Activated naive CD4-positive, alpha-beta T cell treated with anti-CD3 and anti-CD28 coated beads, Interleukin-2, amount 10 ng/mL, durations not matched to agents 7 days and 5 days (primary cell): ENCODE measurements at regions not wholly inside any gene's neighbourhood (a gene's known extent, or its start where the extent isn't known, plus 50 kb on each side); places are given as distances from the start of the nearest gene placed in this dataset.
A peak's percentile ranks its signal among the peaks of the same experiment; 100 is the strongest.

Experiments
- CTCF ChIA-PET: fragments of 350-600 bp; sonication (Branson Sonifier 250); formaldehyde crosslinking; loops from one replicate; lab custom pipeline; 2021; ENCODE audit warnings: antibody characterized with exemption; lab: Charles Lee
- DNase-seq: peaks from one replicate; pipeline ENCODE4 v3.0.0-alpha.2; 2020
- H3K27ac Mint-ChIP-seq: one replicate; pipeline ENCODE4 v1.8.0; 2021; ENCODE audit warnings: mild to moderate bottlenecking, moderate library complexity, mixed read lengths
- H3K27me3 Mint-ChIP-seq: one replicate; pipeline ENCODE4 v1.8.0; 2021; ENCODE audit warnings: mild to moderate bottlenecking, mixed read lengths
- H3K36me3 Mint-ChIP-seq: one replicate; pipeline ENCODE4 v1.8.0; 2021; ENCODE audit warnings: mixed read lengths
- H3K4me1 Mint-ChIP-seq: one replicate; pipeline ENCODE4 v1.8.0; 2021; ENCODE audit warnings: mixed read lengths
- H3K4me3 Mint-ChIP-seq: one replicate; pipeline ENCODE4 v1.8.0; 2021; ENCODE audit warnings: mild to moderate bottlenecking, moderate library complexity, mixed read lengths
- H3K9me3 Mint-ChIP-seq: one replicate; pipeline ENCODE4 v1.8.0; 2021; ENCODE audit warnings: mixed read lengths

- no peak overlapping the region for H3K4me3 Mint-ChIP-seq
- no peak overlapping the region for H3K27ac Mint-ChIP-seq
- DNase-seq: peak; percentile 66
- CTCF ChIA-PET: no interaction called here
- no peaks in the 10 kb centered on the region for H3K9me3 Mint-ChIP-seq
- peaks cover 58% of the 10 kb centered on the region for H3K27me3 Mint-ChIP-seq
- H3K4me1 Mint-ChIP-seq: peaks cover 20% of the 10 kb centered on the region
- no peaks in the 10 kb centered on the region for H3K36me3 Mint-ChIP-seq
Observed at GRCh38 chr3:44016818-44017217, 224.9 kb upstream of the TOPAZ1 start.

DNA sequence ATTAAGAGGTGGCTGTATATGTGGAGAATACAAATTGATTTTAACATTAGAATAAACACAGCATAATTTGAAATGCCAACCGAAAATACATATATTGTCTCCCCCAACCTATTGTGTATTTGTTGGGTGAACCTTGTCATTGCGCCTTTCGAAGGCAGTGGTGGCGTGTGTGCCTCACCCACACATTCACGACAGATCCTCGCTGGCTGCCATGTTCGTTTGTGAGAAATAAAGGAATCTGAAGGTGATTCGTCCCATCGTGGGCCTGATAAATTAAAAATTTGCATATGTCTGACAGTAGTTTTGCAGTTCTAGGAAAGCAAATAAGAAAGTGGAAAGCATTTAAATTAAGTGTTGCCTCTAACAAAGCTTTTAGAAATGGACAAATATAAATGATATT lies 222.8 kb upstream of the TOPAZ1 start:
- H3K4me3 Mint-ChIP-seq: no peak overlapping the region
- H3K36me3 Mint-ChIP-seq: no peaks in the 10 kb centered on the region
- no peak for DNase-seq
- no peak overlapping the region for H3K27ac Mint-ChIP-seq
- CTCF ChIA-PET: no interaction called here
- H3K9me3 Mint-ChIP-seq: no peaks in the 10 kb centered on the region
- peaks cover 60% of the 10 kb centered on the region for H3K27me3 Mint-ChIP-seq
- H3K4me1 Mint-ChIP-seq: peaks cover 23% of the 10 kb centered on the region

DNA sequence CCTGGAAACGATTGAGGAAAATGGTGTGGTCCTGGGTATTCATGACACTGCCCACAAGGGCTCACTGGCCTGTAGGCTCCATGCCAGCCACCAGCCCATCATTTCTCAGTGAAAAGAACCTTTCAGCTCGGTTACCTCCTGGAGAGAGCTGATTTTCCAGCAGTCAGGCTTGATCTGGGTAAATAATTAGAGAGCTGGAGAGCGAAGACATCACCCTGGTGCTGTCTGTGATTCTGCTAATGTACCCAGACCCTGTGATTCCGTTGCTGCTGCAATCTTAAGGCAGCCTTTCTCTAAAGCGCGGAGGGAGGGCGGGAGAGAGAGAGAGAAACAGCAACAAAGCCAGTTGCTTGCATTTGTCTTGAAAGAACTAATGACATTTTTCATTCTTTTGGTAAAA lies 221.9 kb upstream of the TOPAZ1 start:
- no peak overlapping the region for H3K4me3 Mint-ChIP-seq
- peaks cover 63% of the 10 kb centered on the region for H3K27me3 Mint-ChIP-seq
- peaks cover 23% of the 10 kb centered on the region for H3K4me1 Mint-ChIP-seq
- H3K27ac Mint-ChIP-seq: no peak overlapping the region
- H3K36me3 Mint-ChIP-seq: no peaks in the 10 kb centered on the region
- CTCF ChIA-PET: no interaction called here
- no peak for DNase-seq
- H3K9me3 Mint-ChIP-seq: no peaks in the 10 kb centered on the region

- Mint-ChIP-seq H3K9me3 (no peaks in the 10 kb centered on the region), H3K4me3 (no peak overlapping the region), H3K36me3 (no peaks in the 10 kb centered on the region), H3K4me1 (peaks cover 23% of the 10 kb centered on the region), H3K27me3 (peaks cover 65% of the 10 kb centered on the region), H3K27ac (no peak overlapping the region)
- CTCF ChIA-PET: no interaction called here
- DNase-seq: no peak
Observed at GRCh38 chr3:44020143-44020542, 221.5 kb upstream of the TOPAZ1 start.

DNA sequence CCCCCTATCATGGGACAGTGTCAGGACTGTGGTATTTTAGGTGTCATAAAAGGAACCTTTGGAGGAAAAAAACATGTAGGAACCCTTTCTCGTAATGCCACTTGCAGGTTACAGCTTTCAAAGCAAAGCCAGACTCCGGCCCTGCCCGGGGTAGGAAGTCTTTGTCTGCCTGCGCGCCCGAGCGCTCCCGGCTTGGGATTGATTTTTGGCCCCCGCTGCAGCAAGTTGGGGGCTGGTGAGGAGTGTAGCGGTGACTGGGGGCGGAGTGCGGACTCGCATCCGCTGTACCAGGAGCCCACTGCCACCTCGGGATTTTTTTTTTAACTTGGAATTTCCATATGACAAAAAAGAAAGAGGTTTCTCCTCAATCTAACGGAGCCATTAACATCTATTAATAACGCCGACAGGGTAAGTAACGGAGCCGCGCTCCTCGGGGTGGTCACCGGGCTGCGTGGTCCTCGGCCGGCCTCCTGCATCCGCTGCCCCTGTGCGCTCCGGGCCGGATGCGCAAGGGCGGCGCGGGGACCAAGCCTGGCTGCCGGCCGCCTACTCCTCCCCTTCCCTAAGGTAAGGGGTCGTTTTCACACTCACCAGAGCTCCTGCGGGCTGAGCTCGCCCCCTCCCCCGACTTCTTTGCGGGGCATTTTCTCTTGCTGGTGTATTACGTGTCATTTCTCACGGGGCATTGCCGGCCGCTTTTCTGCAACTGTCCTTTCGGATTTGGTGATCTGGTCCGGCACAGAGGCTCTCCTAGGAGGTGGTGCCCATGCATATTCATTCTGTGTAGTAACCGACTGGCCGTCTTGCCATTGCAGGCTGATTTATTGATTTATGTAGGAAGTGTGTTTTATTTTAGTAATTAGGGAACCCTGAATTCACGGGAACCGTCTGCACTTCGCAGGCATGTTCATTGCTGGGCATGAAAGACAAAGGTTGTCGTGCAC lies 219.8 kb upstream of the TOPAZ1 start:
- peaks cover 12% of the 10 kb centered on the region for H3K4me1 Mint-ChIP-seq
- no peak for DNase-seq
- H3K9me3 Mint-ChIP-seq: no peaks in the 10 kb centered on the region
- no peak overlapping the region for H3K4me3 Mint-ChIP-seq
- no peaks in the 10 kb centered on the region for H3K36me3 Mint-ChIP-seq
- CTCF ChIA-PET: no interaction called here
- peaks cover 70% of the 10 kb centered on the region for H3K27me3 Mint-ChIP-seq
- no peak overlapping the region for H3K27ac Mint-ChIP-seq

DNA sequence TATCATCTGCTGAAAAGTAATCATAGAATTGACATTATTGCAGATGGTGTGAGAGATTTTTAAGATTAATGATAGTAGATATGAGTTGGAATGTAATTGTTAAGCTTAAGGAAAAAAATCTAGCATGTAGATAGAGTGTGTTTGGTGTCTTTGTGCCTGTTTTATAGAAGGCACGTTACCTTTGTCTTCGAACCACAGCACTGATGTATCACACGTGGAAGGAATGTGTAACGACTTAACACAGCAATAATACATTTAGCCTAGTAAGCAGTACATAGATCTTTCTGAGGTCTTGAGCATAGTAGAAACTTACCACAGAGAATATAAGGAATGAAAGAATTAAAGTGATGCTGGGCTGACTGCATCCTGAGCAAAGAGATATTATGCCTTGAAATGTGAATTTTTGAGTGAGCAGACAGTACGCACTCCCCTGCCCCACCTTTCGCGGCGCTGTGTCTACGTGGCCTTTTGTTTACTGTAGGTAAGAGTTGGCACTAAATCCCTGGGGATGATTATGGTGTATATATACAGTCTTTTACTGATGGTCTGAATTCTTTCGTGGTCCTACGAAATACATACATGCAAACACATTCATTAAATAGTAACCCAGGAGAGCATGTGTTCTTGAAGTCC lies 217.6 kb upstream of the TOPAZ1 start:
- Mint-ChIP-seq H3K4me1 (peaks cover 3% of the 10 kb centered on the region), H3K4me3 (no peak overlapping the region), H3K27ac (no peak overlapping the region), H3K27me3 (peaks cover 78% of the 10 kb centered on the region), H3K9me3 (no peaks in the 10 kb centered on the region), H3K36me3 (no peaks in the 10 kb centered on the region)
- no peak for DNase-seq
- CTCF ChIA-PET: no interaction called here

DNA sequence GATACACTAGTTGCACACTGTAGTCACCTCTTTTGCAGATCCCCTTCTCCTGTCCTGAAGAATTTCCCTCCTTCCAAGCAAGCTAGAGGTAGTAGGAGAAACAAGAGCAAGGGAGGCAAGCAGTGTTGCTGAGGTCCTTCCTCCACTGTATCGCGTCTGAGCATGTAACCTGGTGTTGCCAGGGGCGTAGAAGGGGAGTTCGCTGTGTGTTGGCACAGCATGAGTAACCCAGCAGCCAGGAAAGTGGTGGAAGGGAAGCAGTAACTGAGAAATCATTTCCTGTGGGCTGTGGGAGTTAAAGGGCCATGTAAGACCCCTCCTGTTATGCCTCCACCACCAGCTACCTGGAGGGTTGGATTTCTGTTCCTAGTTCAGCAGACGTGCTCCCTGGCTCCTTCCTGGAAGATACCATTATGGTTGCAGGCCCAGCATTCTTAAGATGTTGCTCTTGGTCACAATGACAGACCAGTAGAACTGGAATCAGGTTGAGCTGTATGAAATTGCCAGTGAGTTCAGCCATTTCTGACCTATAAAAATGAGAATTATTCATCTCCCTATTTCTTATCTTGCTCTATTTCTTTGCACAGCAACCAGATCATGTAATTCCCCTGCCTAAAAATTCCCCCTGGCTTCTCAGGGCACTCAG lies 215.3 kb upstream of the TOPAZ1 start:
- Mint-ChIP-seq H3K4me3 (no peak overlapping the region), H3K9me3 (no peaks in the 10 kb centered on the region), H3K36me3 (no peaks in the 10 kb centered on the region), H3K4me1 (peaks cover 3% of the 10 kb centered on the region), H3K27me3 (peaks cover 63% of the 10 kb centered on the region), H3K27ac (no peak overlapping the region)
- no peak for DNase-seq
- CTCF ChIA-PET: no interaction called here

DNA sequence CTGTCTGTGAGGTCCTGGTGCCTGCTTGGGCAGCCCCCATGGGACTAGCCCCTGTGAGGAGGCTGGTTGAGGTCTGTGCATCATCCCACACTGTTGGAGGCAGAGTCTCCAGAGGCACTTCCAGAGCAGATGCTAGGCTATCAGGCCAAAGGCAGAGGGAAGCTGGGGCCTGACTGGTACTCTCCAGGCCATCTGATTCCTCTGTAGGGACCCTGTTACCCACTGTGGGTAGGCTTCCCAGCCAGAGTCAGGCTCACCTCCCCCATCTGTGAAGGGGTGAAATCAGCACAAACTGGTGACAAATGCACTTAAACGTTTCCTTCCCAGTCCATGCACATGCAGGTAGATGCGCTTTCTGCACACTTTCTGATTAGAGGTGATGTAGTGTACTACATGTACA lies 212.6 kb upstream of the TOPAZ1 start:
- CTCF ChIA-PET: no interaction called here
- no peaks in the 10 kb centered on the region for H3K9me3 Mint-ChIP-seq
- no peak overlapping the region for H3K4me3 Mint-ChIP-seq
- H3K4me1 Mint-ChIP-seq: no peaks in the 10 kb centered on the region
- no peak overlapping the region for H3K27ac Mint-ChIP-seq
- H3K36me3 Mint-ChIP-seq: no peaks in the 10 kb centered on the region
- H3K27me3 Mint-ChIP-seq: peaks cover 51% of the 10 kb centered on the region
- DNase-seq: no peak

GRCh38 chr3:44030285-44030684 lies 211.4 kb upstream of the TOPAZ1 start:
- Mint-ChIP-seq H3K4me3 (no peak overlapping the region), H3K4me1 (no peaks in the 10 kb centered on the region), H3K27me3 (peaks cover 47% of the 10 kb centered on the region), H3K9me3 (no peaks in the 10 kb centered on the region), H3K36me3 (no peaks in the 10 kb centered on the region), H3K27ac (no peak overlapping the region)
- DNase-seq: no peak
- CTCF ChIA-PET: no interaction called here

GRCh38 chr3:44030687-44031305 lies 210.9 kb upstream of the TOPAZ1 start:
- CTCF ChIA-PET: no interaction called here
- Mint-ChIP-seq H3K4me3 (no peak overlapping the region), H3K27me3 (peaks cover 47% of the 10 kb centered on the region)

GRCh38 chr3:44031387-44032380 lies 210.0 kb upstream of the TOPAZ1 start:
- DNase-seq: no peak
- Mint-ChIP-seq H3K36me3 (no peaks in the 10 kb centered on the region), H3K27me3 (peaks cover 41% of the 10 kb centered on the region), H3K9me3 (no peaks in the 10 kb centered on the region), H3K27ac (no peak overlapping the region), H3K4me3 (no peak overlapping the region), H3K4me1 (no peaks in the 10 kb centered on the region)
- CTCF ChIA-PET: no interaction called here

More at GRCh38 chr3:44030687-44031305, 210.9 kb upstream of the TOPAZ1 start:
- Mint-ChIP-seq H3K4me1 (no peaks in the 10 kb centered on the region), H3K36me3 (no peaks in the 10 kb centered on the region), H3K27ac (no peak overlapping the region), H3K9me3 (no peaks in the 10 kb centered on the region)
- DNase-seq: no peak

GRCh38 chr3:44032487-44032886 lies 209.2 kb upstream of the TOPAZ1 start:
- no peak for DNase-seq
- Mint-ChIP-seq H3K27me3 (peaks cover 33% of the 10 kb centered on the region), H3K27ac (no peak overlapping the region), H3K9me3 (no peaks in the 10 kb centered on the region), H3K4me1 (no peaks in the 10 kb centered on the region), H3K36me3 (no peaks in the 10 kb centered on the region), H3K4me3 (no peak overlapping the region)
- CTCF ChIA-PET: no interaction called here

DNA sequence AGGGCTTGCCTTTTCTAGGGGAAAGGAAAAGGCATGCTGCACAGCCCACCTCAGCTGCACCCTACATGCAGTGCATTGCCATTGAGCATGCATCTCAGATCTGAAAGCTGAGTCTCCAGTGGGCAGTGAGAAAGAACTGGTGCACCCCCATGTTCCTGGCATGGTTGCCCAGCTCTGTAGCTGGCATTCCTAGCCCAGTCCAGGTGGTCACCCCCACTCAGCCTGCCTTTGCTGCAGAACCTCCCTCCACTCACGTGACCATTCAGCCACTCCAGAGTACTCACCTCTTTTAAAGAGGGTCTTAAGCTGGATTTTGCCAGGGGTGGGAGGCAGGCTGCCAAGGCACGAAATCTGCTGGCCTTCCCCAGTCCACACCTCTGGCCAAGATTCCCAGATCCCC lies 208.6 kb upstream of the TOPAZ1 start:
- CTCF ChIA-PET: no interaction called here
- Mint-ChIP-seq H3K4me1 (no peaks in the 10 kb centered on the region), H3K27me3 (peaks cover 32% of the 10 kb centered on the region), H3K27ac (no peak overlapping the region), H3K4me3 (no peak overlapping the region), H3K9me3 (no peaks in the 10 kb centered on the region), H3K36me3 (no peaks in the 10 kb centered on the region)
- no peak for DNase-seq
